ENCODE measurements at regions not wholly inside any gene's neighbourhood (a gene's known extent, or its start where the extent isn't known, plus 50 kb on each side); places are given as distances from the start of the nearest gene placed in this dataset.

GRCh38 chr12:65637150-65637549 is 187.1 kb upstream of the HMGA2 start:
- H3K36me3 ChIP-seq (ENCODE audit: control insufficient read depth, insufficient read depth, low read length), result no peaks in the 10 kb centered on the region
- in situ Hi-C loops (cut with MboI), result no loop called here
- POLR2A ChIA-PET, result no interaction called here
- no peaks in the 10 kb centered on the region for H4K20me1 ChIP-seq (replicated peaks; ENCODE audit: control insufficient read depth, insufficient read depth, low read length)
- H3K27ac ChIP-seq (ENCODE audit: extremely low read depth, low read depth, low read length), result no peak overlapping the region
- CTCF ChIA-PET (ENCODE audit: low intra/inter-chr PET ratio), result no interaction called here
- H3K9me3 ChIP-seq (replicated peaks; ENCODE audit: control insufficient read depth, insufficient read depth, low read depth, low read length), result no peaks in the 10 kb centered on the region
- no peak overlapping the region for H3K4me3 ChIP-seq
- H3K9ac ChIP-seq (ENCODE audit: insufficient read depth in 1 of 2, low read depth in 2 of 2, low read length in 2 of 2), result no peak overlapping the region
- intact Hi-C loops (cut with micrococcal nuclease), result no loop called here
- BruUV-seq (replicated peaks), result no TSS peak
- no peaks in the 10 kb centered on the region; a peak in 1 of 5 replicates for H3K27me3 ChIP-seq (ENCODE audit: control insufficient read depth in 2 of 2, insufficient read depth in 2 of 2, low read length in 2 of 2)
- peaks cover 0 to 5% of the 10 kb centered on the region in 2 experiments; a peak in 2 of 5 replicates for H3K4me1 ChIP-seq (replicated peaks in 1 of 2; ENCODE audit: control insufficient read depth in 2 of 2, insufficient read depth in 2 of 2, low read length in 2 of 2)
- no peak overlapping the region for H3K4me2 ChIP-seq (ENCODE audit: insufficient read depth, low read length)
- WGBS (ENCODE audit: insufficient coverage, low coverage, missing lambda C conversion rate), result 35% methylated on average over 2 of the region's 2 CpGs
- no peaks in the 10 kb centered on the region for H3K79me2 ChIP-seq (ENCODE audit: control insufficient read depth, insufficient read depth, low read length)
- no peak for ATAC-seq
- TF ChIP-seq ZNF23 (CRISPR knock-in tag; IDR thresholded peaks at IDR 0.05) (no peak), FOXM1 (IDR thresholded peaks at IDR 0.05; ENCODE audit: low read depth) (no peak), FOXM1 (CRISPR knock-in tag; IDR thresholded peaks at IDR 0.05; ENCODE audit: low read depth) (no peak), ID3 (CRISPR knock-in tag; IDR thresholded peaks at IDR 0.05) (no peak), ID3 (tag; IDR thresholded peaks at IDR 0.05) (no peak), ZNF239 (CRISPR knock-in tag; IDR thresholded peaks at IDR 0.05) (no peak), CREB1 (IDR thresholded peaks at IDR 0.05) (no peak), CREB1 (CRISPR knock-in tag; IDR thresholded peaks at IDR 0.05) (no peak), CBX5 (IDR thresholded peaks at IDR 0.05; ENCODE audit: borderline replicate concordance, low read depth) (no peak), ZNF639 (CRISPR knock-in tag; conservative IDR thresholded peaks at IDR 0.05 in 1 of 2, IDR thresholded peaks at IDR 0.05 in 1 of 2) (no peak), CHD1 (IDR thresholded peaks at IDR 0.05; ENCODE audit: low read length) (no peak), SPI1 (IDR thresholded peaks at IDR 0.05; ENCODE audit: borderline replicate concordance, low read depth, low read length) (no peak), HDAC1 (IDR thresholded peaks at IDR 0.05) (no peak)
- TF ChIP-seq, protein P1, sequence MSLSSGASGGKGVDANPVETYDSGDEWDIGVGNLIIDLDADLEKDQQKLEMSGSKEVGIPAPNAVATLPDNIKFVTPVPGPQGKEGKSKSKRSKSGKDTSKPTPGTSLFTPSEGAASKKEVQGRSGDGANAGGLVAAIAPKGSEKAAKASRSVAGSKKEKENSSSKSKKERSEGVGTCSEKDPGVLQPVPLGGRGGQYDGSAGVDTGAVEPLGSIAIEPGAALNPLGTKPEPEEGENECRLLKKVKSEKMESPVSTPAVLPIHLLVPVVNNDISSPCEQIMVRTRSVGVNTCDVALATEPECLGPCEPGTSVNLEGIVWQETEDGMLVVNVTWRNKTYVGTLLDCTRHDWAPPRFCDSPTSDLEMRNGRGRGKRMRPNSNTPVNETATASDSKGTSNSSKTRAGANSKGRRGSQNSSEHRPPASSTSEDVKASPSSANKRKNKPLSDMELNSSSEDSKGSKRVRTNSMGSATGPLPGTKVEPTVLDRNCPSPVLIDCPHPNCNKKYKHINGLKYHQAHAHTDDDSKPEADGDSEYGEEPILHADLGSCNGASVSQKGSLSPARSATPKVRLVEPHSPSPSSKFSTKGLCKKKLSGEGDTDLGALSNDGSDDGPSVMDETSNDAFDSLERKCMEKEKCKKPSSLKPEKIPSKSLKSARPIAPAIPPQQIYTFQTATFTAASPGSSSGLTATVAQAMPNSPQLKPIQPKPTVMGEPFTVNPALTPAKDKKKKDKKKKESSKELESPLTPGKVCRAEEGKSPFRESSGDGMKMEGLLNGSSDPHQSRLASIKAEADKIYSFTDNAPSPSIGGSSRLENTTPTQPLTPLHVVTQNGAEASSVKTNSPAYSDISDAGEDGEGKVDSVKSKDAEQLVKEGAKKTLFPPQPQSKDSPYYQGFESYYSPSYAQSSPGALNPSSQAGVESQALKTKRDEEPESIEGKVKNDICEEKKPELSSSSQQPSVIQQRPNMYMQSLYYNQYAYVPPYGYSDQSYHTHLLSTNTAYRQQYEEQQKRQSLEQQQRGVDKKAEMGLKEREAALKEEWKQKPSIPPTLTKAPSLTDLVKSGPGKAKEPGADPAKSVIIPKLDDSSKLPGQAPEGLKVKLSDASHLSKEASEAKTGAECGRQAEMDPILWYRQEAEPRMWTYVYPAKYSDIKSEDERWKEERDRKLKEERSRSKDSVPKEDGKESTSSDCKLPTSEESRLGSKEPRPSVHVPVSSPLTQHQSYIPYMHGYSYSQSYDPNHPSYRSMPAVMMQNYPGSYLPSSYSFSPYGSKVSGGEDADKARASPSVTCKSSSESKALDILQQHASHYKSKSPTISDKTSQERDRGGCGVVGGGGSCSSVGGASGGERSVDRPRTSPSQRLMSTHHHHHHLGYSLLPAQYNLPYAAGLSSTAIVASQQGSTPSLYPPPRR (CRISPR knock-in tag; IDR thresholded peaks at IDR 0.05; ENCODE audit: borderline replicate concordance), result no peak
- TF ChIP-seq, protein P2, sequence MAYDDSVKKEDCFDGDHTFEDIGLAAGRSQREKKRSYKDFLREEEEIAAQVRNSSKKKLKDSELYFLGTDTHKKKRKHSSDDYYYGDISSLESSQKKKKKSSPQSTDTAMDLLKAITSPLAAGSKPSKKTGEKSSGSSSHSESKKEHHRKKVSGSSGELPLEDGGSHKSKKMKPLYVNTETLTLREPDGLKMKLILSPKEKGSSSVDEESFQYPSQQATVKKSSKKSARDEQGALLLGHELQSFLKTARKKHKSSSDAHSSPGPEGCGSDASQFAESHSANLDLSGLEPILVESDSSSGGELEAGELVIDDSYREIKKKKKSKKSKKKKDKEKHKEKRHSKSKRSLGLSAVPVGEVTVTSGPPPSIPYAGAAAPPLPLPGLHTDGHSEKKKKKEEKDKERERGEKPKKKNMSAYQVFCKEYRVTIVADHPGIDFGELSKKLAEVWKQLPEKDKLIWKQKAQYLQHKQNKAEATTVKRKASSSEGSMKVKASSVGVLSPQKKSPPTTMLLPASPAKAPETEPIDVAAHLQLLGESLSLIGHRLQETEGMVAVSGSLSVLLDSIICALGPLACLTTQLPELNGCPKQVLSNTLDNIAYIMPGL (CRISPR knock-in tag; IDR thresholded peaks at IDR 0.05), result no peak
- FAIRE-seq, result no peak
- no peaks in the 10 kb centered on the region for H3K9me1 ChIP-seq (ENCODE audit: control insufficient read depth, insufficient read depth, low read length)
- DNase-seq (ENCODE audit: extremely low read depth in 1 of 4, low spot score in 3 of 4), result no peak
- no peak overlapping the region for H2AFZ ChIP-seq (ENCODE audit: low read depth, low read length)
